Astrocyte (in vitro differentiated cells and primary cell): ENCODE measurements at regions not wholly inside any gene's neighbourhood (a gene's known extent, or its start where the extent isn't known, plus 50 kb on each side); places are given as distances from the start of the nearest gene placed in this dataset.

Source experiments
- CTCF ChIP-seq: IDR thresholded peaks from 2 replicates; pipeline ENCODE4 v1.5.1; 2011; ENCODE audit warnings: low read depth, mild to moderate bottlenecking, inconsistent platforms, low read length, moderate library complexity; ENCODE audit not compliant: insufficient read depth
- EZH2 ChIP-seq: IDR thresholded peaks from 2 replicates; pipeline ENCODE4 v1.6.1; 2012; ENCODE audit warnings: mild to moderate bottlenecking, low read length, inconsistent platforms; ENCODE audit not compliant: insufficient read depth

GRCh38 chr16:64638766-64639165 lies 483.1 kb downstream of the CDH11 start:
- TF ChIP-seq EZH2: no peak
- TF ChIP-seq CTCF: no peak
